ENCODE measurements at regions not wholly inside any gene's neighbourhood (a gene's known extent, or its start where the extent isn't known, plus 50 kb on each side); places are given as distances from the start of the nearest gene placed in this dataset.

DNA sequence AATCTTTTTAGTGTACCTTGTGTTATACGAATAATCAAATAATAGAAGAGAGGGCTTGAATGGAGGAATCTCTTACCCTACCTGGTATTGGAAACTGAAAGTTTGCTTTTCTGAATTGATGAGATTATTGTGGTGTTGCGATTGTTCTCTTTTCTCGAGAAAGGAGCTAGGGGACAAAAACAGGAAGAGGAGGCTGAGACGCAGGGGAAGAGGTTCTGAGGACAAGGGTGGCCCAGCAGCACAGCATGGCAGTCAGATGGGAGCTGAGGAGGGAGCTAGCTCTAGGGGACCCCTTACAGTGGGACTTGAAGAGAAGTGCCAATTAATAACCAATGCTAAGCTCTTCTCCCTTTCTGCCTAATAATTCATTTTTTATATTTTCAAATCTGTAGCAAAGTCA, 183.3 kb upstream of the DMAC1 start:
- no peak overlapping the region for H3K4ac ChIP-seq (ENCODE audit: low read depth, low read length)
- no peaks in the 10 kb centered on the region for H3K9me3 ChIP-seq (ENCODE audit: control insufficient read depth, low read depth, low read length)
- H3K23me2 ChIP-seq (ENCODE audit: insufficient read length, low read depth, low read length, poor library complexity, severe bottlenecking): no peaks in the 10 kb centered on the region
- Mint-ChIP-seq H3K27ac (peak overlapping the region in 1 of 3 experiments; percentile 93; a peak in 2 of 7 replicates), H3K9me3 (no peaks in the 10 kb centered on the region; a peak in 1 of 5 replicates), H3K4me3 (no peak overlapping the region), H3K4me1 (peaks cover 34 to 39% of the 10 kb centered on the region in 2 experiments), H3K27me3 (ENCODE audit: low read depth) (no peaks in the 10 kb centered on the region), H3K36me3 (ENCODE audit: insufficient read depth in 1 of 3, low read depth in 3 of 3) (no peaks in the 10 kb centered on the region)
- no peak overlapping the region for H2BK5ac ChIP-seq (ENCODE audit: insufficient read length, low read length)
- no peak overlapping the region for H2BK15ac ChIP-seq (ENCODE audit: low read depth, low read length)
- no CpG with 5 or more reads among the region's 4 CpGs for WGBS (ENCODE audit: extremely low coverage, insufficient read length, low lambda C conversion rate)
- no peak overlapping the region for H2AFZ ChIP-seq (ENCODE audit: low read length)
- no peak overlapping the region for H2BK20ac ChIP-seq (ENCODE audit: low read depth, low read length, poor library complexity, severe bottlenecking)
- no peak overlapping the region for H2BK120ac ChIP-seq (ENCODE audit: low read depth, low read length, poor library complexity, severe bottlenecking)
- H3K56ac ChIP-seq (ENCODE audit: insufficient read length, low read depth, low read length): no peak overlapping the region
- H3K79me1 ChIP-seq (ENCODE audit: insufficient read depth, low read depth, low read length, poor library complexity, severe bottlenecking): no peaks in the 10 kb centered on the region
- H3T11ph ChIP-seq (ENCODE audit: low read length): no peak overlapping the region
- H3K4me2 ChIP-seq (ENCODE audit: insufficient read depth, insufficient read length, low read length): no peak overlapping the region
- H3K4me1 ChIP-seq (ENCODE audit: insufficient read depth, low read length): no peaks in the 10 kb centered on the region; the same call in 1 of the 2 replicates
- TF ChIP-seq, protein P1, sequence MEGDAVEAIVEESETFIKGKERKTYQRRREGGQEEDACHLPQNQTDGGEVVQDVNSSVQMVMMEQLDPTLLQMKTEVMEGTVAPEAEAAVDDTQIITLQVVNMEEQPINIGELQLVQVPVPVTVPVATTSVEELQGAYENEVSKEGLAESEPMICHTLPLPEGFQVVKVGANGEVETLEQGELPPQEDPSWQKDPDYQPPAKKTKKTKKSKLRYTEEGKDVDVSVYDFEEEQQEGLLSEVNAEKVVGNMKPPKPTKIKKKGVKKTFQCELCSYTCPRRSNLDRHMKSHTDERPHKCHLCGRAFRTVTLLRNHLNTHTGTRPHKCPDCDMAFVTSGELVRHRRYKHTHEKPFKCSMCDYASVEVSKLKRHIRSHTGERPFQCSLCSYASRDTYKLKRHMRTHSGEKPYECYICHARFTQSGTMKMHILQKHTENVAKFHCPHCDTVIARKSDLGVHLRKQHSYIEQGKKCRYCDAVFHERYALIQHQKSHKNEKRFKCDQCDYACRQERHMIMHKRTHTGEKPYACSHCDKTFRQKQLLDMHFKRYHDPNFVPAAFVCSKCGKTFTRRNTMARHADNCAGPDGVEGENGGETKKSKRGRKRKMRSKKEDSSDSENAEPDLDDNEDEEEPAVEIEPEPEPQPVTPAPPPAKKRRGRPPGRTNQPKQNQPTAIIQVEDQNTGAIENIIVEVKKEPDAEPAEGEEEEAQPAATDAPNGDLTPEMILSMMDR (conservative IDR thresholded peaks at IDR 0.05): no peak
- H4K5ac ChIP-seq (ENCODE audit: insufficient read length, low read depth, low read length): no peak overlapping the region
- no peak overlapping the region for H3K18ac ChIP-seq (ENCODE audit: insufficient read length, low read depth, low read length)
- H4K91ac ChIP-seq (ENCODE audit: insufficient read length, low read depth, low read length): no peak overlapping the region
- no peaks in the 10 kb centered on the region for H3K79me2 ChIP-seq (ENCODE audit: insufficient read depth, low read length)
- no peak overlapping the region for H2AK5ac ChIP-seq (ENCODE audit: insufficient read length, low read length)
- no peak overlapping the region for H2BK12ac ChIP-seq (ENCODE audit: insufficient read length, low read depth, low read length)
- no peaks in the 10 kb centered on the region for H3K27me3 ChIP-seq (ENCODE audit: insufficient read depth, low read length)
- no peak for DNase-seq
- H4K8ac ChIP-seq (replicated peaks; ENCODE audit: insufficient read length, low read depth, low read length): no peak overlapping the region
- no peak overlapping the region for H3K27ac ChIP-seq (ENCODE audit: insufficient read length, low read depth, low read length)
- no peak overlapping the region for H3K9ac ChIP-seq (ENCODE audit: extremely low read depth, insufficient read length, low read length)
- H3K23ac ChIP-seq (ENCODE audit: insufficient read length, low read depth, low read length): no peak overlapping the region
- no peaks in the 10 kb centered on the region for H4K20me1 ChIP-seq (ENCODE audit: control insufficient read depth, insufficient read depth, insufficient read length)
- H3K14ac ChIP-seq (ENCODE audit: insufficient read depth, low read length): no peak overlapping the region

Measured in H9 (cell line).